GM12865 (cell line): ENCODE measurements at regions not wholly inside any gene's neighbourhood (a gene's known extent, or its start where the extent isn't known, plus 50 kb on each side); places are given as distances from the start of the nearest gene placed in this dataset.

ENCODE experiments used
- DNase-seq: peaks from one replicate; pipeline ENCODE4 v3.0.0; 2010; ENCODE audit warnings: low read depth
- H3K4me3 ChIP-seq: 2 replicates; pipeline ENCODE4 v1.5.1; 2011; ENCODE audit warnings: mild to moderate bottlenecking, low read depth, low read length, control low read depth
- TF ChIP-seq, protein P1 (sequence below): IDR thresholded peaks from 2 replicates; pipeline ENCODE4 v1.5.1; 2011; ENCODE audit warnings: low read length, control low read depth, low read depth, inconsistent platforms; ENCODE audit not compliant: insufficient read depth; ENCODE audit errors: missing control alignments

DNA sequence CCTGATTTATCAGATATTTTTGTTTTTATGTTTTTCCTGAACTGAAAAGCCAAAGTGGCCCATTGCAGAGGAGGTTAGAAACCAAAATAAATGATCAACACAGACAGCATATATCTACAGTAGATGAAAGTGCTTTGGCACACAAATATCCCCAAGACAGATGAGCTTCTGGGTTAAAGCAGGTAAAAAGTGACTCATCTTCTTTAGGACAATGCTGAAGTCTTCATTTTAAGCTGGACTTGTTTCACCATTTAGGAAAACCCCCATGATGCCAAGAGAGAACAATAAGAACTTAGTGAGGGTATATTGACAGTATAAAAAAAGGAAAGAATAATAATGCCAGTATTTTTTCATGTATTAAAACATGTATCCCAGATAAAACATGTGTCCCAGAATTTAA is 100.8 kb upstream of the OR9G4 start:
- no peak overlapping the region for H3K4me3 ChIP-seq
- DNase-seq: no peak
- TF ChIP-seq, protein P1, sequence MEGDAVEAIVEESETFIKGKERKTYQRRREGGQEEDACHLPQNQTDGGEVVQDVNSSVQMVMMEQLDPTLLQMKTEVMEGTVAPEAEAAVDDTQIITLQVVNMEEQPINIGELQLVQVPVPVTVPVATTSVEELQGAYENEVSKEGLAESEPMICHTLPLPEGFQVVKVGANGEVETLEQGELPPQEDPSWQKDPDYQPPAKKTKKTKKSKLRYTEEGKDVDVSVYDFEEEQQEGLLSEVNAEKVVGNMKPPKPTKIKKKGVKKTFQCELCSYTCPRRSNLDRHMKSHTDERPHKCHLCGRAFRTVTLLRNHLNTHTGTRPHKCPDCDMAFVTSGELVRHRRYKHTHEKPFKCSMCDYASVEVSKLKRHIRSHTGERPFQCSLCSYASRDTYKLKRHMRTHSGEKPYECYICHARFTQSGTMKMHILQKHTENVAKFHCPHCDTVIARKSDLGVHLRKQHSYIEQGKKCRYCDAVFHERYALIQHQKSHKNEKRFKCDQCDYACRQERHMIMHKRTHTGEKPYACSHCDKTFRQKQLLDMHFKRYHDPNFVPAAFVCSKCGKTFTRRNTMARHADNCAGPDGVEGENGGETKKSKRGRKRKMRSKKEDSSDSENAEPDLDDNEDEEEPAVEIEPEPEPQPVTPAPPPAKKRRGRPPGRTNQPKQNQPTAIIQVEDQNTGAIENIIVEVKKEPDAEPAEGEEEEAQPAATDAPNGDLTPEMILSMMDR: no peak

DNA sequence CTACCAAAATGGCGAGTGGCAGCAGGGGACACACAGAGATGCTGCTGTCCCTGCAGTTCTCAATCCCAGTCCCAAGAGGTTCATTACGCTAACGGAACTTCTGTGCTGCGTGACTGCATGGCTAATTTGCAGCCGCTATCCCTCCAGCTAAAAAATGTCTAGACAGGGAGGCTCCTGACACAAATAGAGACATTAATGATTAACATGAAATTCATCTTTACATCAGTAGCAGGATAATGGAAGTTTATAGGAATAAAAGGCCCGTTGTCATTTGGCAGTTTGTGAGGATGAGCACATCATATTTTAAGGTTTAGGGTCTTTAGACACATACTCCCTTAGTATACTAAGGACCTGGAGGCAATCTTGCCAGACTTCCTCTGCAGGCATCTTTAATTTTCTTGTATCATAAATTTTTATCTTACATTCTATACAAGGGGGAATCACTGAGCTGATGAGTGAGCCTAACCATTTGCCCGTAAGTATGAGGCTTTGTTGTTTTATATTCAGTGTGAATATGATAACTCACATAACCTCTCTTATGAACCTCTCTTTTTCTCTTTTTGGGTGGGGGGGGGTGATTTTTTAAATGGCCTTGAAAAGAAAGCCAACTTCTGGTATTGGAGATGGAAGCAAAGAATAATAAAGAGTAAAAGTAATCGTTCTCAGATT is 99.8 kb upstream of the OR9G4 start:
- TF ChIP-seq, protein P1: no peak
- H3K4me3 ChIP-seq: no peak overlapping the region
- DNase-seq: no peak

DNA sequence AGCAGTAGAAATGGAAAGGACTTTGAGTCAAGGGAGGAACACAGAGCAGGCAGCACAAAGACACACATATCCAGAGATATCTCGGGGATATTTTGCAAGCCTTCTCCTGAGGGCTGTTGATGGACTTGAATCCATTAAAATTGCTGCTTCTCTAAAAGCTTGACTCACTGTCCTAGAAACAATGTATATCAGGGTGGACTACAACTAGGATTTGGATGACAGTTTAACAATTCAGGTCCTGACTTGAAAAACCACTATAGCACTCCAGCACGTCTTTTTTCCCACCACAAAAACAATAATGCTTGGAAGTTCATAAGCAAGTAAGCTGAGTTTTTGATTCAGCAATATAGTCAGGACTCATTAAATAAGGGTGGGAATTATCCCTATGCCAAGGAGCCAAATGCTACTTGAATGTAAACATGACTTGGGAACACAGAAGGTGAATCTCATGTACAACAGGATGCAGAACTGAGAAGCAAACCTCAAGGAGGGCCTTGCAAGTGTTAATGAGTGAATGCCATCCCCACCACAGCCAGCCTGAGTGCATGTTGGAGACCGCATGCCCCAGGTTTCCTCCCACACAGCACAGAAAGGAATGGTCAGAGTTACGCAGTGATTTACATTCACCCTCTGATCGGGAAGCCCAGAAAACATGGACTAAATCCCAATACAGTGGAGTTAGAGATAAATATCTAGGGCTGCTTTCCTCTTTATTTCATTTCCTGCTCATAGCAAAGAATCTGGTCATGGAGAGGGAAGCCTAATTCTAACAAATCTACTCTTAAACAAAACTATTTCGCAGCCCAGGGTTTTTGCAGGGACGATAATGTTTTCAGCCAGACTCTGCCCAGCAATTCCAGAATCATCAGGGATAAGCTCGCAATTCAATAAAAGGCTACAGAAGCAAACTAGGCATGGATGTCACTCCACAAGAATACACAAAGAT is 98.4 kb upstream of the OR9G4 start:
- TF ChIP-seq, protein P1: no peak
- no peak for DNase-seq

DNA sequence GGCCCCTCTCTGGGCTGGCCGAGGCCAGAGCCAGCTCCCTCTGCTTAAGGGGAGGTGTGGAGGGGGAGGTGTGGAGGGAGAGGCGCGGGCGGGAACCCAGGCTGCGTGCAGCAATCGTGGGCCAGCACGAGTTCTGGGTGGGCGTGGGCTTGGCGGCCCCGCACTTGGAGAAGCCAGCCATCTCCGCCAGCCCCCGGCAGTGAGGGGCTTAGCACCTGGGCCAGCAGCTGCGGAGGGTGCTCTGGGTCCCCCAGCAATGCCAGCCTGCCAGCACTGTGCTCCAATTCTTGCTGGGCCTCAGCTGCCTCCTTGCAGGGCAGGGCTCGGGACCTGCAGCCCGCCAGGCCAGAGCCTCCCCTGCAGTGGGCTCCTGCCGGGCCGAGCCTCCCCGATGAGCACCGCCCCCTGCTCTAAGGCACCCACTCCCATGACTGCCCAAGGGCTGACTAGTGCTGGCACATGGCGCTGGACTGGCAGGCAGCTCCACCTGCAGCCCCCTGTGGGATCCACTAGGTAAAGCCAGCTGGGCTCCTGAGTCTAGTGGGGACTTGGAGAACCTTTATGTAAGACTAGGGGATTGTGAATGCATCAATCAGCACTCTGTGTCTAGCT is 96.7 kb upstream of the OR9G4 start:
- H3K4me3 ChIP-seq: no peak overlapping the region
- TF ChIP-seq, protein P1: no peak
- DNase-seq: no peak

More for the DNA sequence above, 98.4 kb upstream of the OR9G4 start:
- H3K4me3 ChIP-seq: no peak overlapping the region

DNA sequence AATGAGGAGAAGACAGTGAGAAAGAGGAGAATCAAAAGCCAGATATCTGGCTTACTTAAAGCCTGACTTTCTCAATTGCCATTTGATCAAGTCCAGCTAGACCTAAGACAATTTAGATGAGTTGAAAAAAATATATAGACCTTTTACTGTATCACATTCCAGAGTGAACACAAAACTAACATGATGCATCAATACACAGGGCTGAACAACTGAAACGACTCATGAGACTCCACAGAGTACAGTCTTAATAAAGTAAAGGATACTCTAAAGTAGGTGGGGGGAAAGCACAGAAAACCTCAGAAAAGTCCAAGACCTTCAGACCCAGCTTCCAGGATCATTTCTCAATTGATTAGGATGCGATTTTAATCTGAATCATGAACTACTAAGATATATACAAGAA is 95.3 kb upstream of the OR9G4 start:
- DNase-seq: no peak
- H3K4me3 ChIP-seq: no peak overlapping the region
- TF ChIP-seq, protein P1: no peak

DNA sequence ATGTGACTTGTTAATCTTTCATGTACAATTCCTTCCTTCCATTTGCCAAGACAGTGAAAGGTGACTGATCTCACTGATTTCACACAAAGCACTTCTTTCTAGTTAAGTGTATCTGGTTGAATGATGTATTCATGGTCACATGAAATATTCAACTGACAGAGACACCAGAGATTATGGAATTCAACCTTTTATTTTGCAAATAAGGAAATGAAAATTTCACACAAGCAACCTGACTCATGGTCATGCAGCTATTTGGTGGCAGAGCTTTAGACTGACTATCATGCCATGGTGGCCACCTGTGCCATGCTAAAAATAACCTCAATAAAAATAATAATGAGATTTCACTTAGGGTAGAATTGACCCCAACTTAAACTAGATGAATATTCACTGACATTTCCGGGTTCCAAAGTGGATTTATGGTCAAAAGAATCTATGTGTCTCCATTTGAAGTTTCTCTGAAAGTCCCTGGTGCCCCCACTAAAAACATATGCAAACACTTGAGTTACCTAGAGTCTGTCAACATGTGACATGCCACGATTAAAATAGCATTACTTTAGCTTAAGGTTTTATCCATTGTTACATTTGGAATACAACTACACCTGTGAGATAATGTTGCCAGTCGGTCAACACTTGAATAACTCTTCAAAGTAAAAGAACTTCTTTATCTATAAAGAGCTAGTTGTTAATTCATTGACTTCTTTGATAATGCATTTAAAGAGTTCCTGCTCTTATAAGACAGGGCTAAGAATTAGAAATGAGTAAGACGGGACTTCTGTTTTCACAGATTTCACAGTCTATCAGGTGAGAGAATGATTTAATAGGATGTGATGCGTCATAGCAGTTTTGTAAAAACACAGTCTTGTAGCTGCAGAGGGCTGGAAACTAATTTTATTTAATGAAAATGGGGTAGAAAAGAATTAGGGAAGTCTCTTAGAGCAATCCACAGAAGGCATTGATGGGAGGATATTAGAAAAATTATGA is 94.6 kb upstream of the OR9G4 start:
- TF ChIP-seq, protein P1: no peak
- DNase-seq: no peak
- H3K4me3 ChIP-seq: no peak overlapping the region
